ENCODE measurements at regions not wholly inside any gene's neighbourhood (a gene's known extent, or its start where the extent isn't known, plus 50 kb on each side); places are given as distances from the start of the nearest gene placed in this dataset.

DNA sequence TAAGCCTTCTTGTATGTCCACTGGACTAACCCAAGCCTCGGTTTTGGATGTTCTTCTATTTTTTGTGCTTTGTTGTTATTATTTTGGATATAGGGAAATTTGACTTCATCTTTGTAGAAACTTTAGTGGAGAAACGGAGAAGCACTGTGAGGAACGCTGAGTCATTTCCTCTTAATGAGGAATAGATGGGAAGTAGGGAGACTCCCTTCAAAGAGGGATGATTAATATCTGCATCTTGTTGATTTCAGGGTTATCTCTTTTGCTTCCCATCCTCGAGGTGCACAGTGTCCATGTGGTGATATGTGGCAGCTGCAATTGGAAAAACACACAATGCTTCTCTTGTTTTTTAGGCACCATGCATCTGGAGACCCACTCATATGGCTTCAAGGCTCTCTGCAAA lies 1147.9 kb downstream of the NLGN4X start:
- no peak overlapping the region for H3K27ac ChIP-seq
- H3K9me3 ChIP-seq: peaks cover 0 to 6% (median 0%) of the 10 kb centered on the region in 11 donors
- no peaks in the 10 kb centered on the region for H3K4me1 ChIP-seq
- no peaks in the 10 kb centered on the region for H3K36me3 ChIP-seq
- ATAC-seq: no peak
- no peaks in the 10 kb centered on the region for H3K27me3 ChIP-seq
- TF ChIP-seq, protein P1, sequence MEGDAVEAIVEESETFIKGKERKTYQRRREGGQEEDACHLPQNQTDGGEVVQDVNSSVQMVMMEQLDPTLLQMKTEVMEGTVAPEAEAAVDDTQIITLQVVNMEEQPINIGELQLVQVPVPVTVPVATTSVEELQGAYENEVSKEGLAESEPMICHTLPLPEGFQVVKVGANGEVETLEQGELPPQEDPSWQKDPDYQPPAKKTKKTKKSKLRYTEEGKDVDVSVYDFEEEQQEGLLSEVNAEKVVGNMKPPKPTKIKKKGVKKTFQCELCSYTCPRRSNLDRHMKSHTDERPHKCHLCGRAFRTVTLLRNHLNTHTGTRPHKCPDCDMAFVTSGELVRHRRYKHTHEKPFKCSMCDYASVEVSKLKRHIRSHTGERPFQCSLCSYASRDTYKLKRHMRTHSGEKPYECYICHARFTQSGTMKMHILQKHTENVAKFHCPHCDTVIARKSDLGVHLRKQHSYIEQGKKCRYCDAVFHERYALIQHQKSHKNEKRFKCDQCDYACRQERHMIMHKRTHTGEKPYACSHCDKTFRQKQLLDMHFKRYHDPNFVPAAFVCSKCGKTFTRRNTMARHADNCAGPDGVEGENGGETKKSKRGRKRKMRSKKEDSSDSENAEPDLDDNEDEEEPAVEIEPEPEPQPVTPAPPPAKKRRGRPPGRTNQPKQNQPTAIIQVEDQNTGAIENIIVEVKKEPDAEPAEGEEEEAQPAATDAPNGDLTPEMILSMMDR (IDR thresholded peaks at IDR 0.05): no peak
- 44 to 56% methylated on average over 4 of the region's 4 CpGs for WGBS, 2 donors
- H3K4me3 ChIP-seq: no peak overlapping the region
- intact Hi-C loops (cut with DNase I): no loop called here
- no peak for DNase-seq

DNA sequence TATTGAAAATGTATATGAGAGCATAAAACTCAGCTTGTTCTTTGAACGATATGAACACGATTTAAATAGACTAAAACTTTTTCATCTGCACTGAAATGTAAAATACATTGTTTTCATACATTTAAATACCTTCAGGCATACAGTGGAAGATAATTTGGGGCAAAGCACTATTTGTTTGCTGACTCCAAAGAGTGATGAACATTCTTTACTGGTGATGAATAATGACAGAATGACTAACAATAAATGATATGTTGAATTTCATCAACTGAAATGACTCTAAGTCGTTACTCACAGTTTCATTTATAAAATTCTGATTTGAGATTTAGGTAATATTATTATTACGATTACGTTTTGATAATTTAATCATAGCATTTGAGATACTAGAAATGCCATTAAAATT lies 1160.1 kb downstream of the NLGN4X start:
- H3K4me1 ChIP-seq: no peaks in the 10 kb centered on the region
- H3K27me3 ChIP-seq: no peaks in the 10 kb centered on the region
- no peak for ATAC-seq

DNA sequence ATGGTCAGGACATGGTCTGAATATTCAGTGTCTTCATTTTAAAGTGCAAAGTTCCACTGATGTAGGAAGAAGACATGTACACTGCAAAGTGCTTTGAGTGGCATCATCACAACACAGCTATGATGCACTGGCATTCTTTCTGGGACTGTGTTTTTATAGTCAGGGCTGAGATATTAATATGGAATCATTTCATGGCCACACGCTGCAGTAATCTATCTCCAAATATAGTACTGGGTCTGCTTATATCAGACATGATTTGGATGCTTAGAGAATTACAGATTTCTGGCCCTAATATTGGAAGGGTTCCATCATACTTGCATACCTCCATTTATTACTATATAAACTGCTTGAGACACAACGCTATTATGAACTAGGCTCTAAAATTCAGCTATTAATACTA lies 1170.9 kb downstream of the NLGN4X start:
- Histone ChIP-seq H3K36me3 (no peaks in the 10 kb centered on the region), H3K27ac (no peak overlapping the region), H3K4me1 (no peaks in the 10 kb centered on the region), H3K9me3 (no peaks in the 10 kb centered on the region), H3K27me3 (no peaks in the 10 kb centered on the region), H3K4me3 (no peak overlapping the region)
- DNase-seq (no peak), ATAC-seq (no peak)
- TF ChIP-seq, protein P1 (IDR thresholded peaks at IDR 0.05): no peak
- intact Hi-C loops (cut with DNase I): no loop called here
- WGBS, 2 donors: 31 to 47% methylated on average over 2 of the region's 2 CpGs

More for the DNA sequence above, 1160.1 kb downstream of the NLGN4X start:
- Histone ChIP-seq H3K4me3 (no peak overlapping the region), H3K9me3 (no peaks in the 10 kb centered on the region), H3K36me3 (no peaks in the 10 kb centered on the region), H3K27ac (no peak overlapping the region)
- DNase-seq: no peak
- intact Hi-C loops (cut with DNase I): no loop called here
- TF ChIP-seq, protein P1 (IDR thresholded peaks at IDR 0.05): no peak
- 76 to 83% methylated on average over 5 of the region's 5 CpGs for WGBS, 2 donors

DNA sequence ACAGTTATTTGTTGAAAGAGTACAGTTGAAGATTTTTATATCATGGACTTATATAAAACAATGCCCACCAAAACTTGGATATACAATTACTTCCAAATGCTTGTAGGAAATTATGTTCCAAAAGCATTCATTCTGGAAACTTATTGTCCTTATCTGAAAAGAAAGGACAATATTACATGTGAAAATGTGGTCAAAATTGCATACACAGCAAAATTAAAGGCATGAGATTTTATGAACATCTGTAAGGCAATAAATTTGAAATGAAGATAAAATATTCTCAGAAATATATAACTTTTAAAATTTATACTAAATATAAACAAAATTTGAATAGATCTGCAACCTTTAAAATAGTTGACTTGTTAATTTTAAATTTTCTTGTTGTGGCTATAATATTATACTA lies 1173.8 kb downstream of the NLGN4X start:
- no peak for DNase-seq
- TF ChIP-seq, protein P1 (IDR thresholded peaks at IDR 0.05): no peak
- intact Hi-C loops (cut with DNase I): no loop called here
- Histone ChIP-seq H3K4me1 (peaks cover 0 to 4% (median 0%) of the 10 kb centered on the region in 9 donors), H3K36me3 (no peaks in the 10 kb centered on the region), H3K9me3 (peaks cover 0 to 21% (median 0%) of the 10 kb centered on the region in 11 donors), H3K27me3 (no peaks in the 10 kb centered on the region), H3K4me3 (no peak overlapping the region), H3K27ac (no peak overlapping the region)
- ATAC-seq: no peak
